HCT116 (cell line): ENCODE measurements at regions not wholly inside any gene's neighbourhood (a gene's known extent, or its start where the extent isn't known, plus 50 kb on each side); places are given as distances from the start of the nearest gene placed in this dataset.

Experiments
- ATAC-seq: fragments of 200-7000 bp; cut with Tn5 transposase; 2 replicates; pipeline ENCODE4 v1.9.1; 2020; ENCODE audit warnings: mild to moderate bottlenecking, moderate library complexity
- BruUV-seq: library from RNA; stranded (reverse); fragments of 400-500 nt; replicated peaks from 2 replicates; lab custom pipeline; 2021; lab: Mats Ljungman, UMichigan
- CTCF ChIA-PET: fragments of 300-600 bp; sonication (Branson Sonifier 250); formaldehyde crosslinking; loops from one replicate; lab custom pipeline; 2021; ENCODE audit warnings: antibody characterized with exemption; lab: Charles Lee
- POLR2A ChIA-PET: fragments of 300-600, 350-600 bp; sonication (Branson Sonifier 250); formaldehyde crosslinking; loops from one replicate; lab custom pipeline; 2021; ENCODE audit warnings: antibody characterized with exemption; lab: Charles Lee
- RAD21 ChIA-PET, 2 experiments: fragments of 300-600 bp; sonication (Branson Sonifier 250); formaldehyde crosslinking; loops; one replicate each; lab custom pipeline; 2023; ENCODE audit warnings: low total read pairs in 2 of 2; ENCODE audit not compliant: uncharacterized antibody in 2 of 2, unreplicated experiment in 2 of 2, low non-redundant PET in 1 of 2; lab: Charles Lee
- DNase-seq: peaks from one replicate; pipeline ENCODE4 v3.0.0-alpha.2; 2010; ENCODE audit warnings: low read depth, low spot score
- H2AFZ ChIP-seq: fragments of 200-600 bp; shearing (Covaris generic), sonication (generic); 2 replicates; pipeline ENCODE4 v1.6.1; 2017; ENCODE audit warnings: low read depth, mixed run types, mixed read lengths, antibody characterized with exemption, low read length; ENCODE audit not compliant: poor library complexity, severe bottlenecking
- H3K27ac ChIP-seq: 2 replicates; pipeline ENCODE4 v1.5.1; 2012; ENCODE audit warnings: low read depth, low read length
- H3K27me3 ChIP-seq: fragments of 200-600 bp; sonication (generic); 2 replicates; pipeline ENCODE4 v1.6.1; 2016; ENCODE audit warnings: mixed run types, low read length, mixed read lengths; ENCODE audit not compliant: insufficient read depth
- H3K36me3 ChIP-seq, 2 experiments: fragments of 200-500 bp in 1 of 2; fragments of 200-600 bp in 1 of 2; sonication (Bioruptor generic) in 1 of 2; sonication (generic) in 1 of 2; 2 replicates each; pipeline versions ENCODE4 v1.5.1 to v1.6.1; 2014 to 2016; ENCODE audit warnings: low read length in 2 of 2, inconsistent platforms in 1 of 2, mixed read lengths in 1 of 2, mixed run types in 1 of 2; ENCODE audit not compliant: insufficient read depth in 2 of 2, control insufficient read depth in 1 of 2
- H3K4me1 ChIP-seq, 2 experiments: fragments of 200-600 bp in 1 of 2; sonication (generic) in 1 of 2; 2 replicates each; pipeline versions ENCODE4 v1.5.1 to v1.6.1; 2012 to 2017; ENCODE audit warnings: low read length in 2 of 2, inconsistent platforms in 1 of 2, mild to moderate bottlenecking in 1 of 2, mixed read lengths in 1 of 2, mixed run types in 1 of 2, moderate library complexity in 1 of 2; ENCODE audit not compliant: insufficient read depth in 2 of 2, control insufficient read depth in 1 of 2
- H3K4me2 ChIP-seq: fragments of 200-600 bp; sonication (generic); 2 replicates; pipeline ENCODE4 v1.6.1; 2017; ENCODE audit warnings: mixed run types, low read length, mixed read lengths
- H3K4me3 ChIP-seq, 2 experiments: fragments of 200-600 bp in 1 of 2; sonication (generic) in 1 of 2; replicated peaks in 1 of 2; 2 replicates each; pipeline ENCODE4 v1.5.1; 2011 to 2016; ENCODE audit warnings: low read length in 2 of 2, control low read depth in 1 of 2, low read depth in 1 of 2, mild to moderate bottlenecking in 1 of 2, mixed read lengths in 1 of 2, mixed run types in 1 of 2
- H3K79me2 ChIP-seq: fragments of 200-600 bp; sonication (generic); 2 replicates; pipeline ENCODE4 v1.6.1; 2017; ENCODE audit warnings: mild to moderate bottlenecking, mixed run types, low read length, moderate library complexity, mixed read lengths; ENCODE audit not compliant: insufficient read depth
- H3K9ac ChIP-seq: fragments of 200-600 bp; sonication (generic); 2 replicates; pipeline ENCODE4 v1.6.1; 2016; ENCODE audit warnings: low read length, mixed read lengths
- H3K9me2 ChIP-seq: fragments of 200-600 bp; sonication (generic), shearing (Covaris generic); 2 replicates; pipeline ENCODE4 v1.6.1; 2017; ENCODE audit warnings: mixed run types, mild to moderate bottlenecking, moderate library complexity; ENCODE audit not compliant: insufficient read depth
- H3K9me3 ChIP-seq, 2 experiments: fragments of 200-500 bp in 1 of 2; fragments of 200-600 bp in 1 of 2; sonication (Bioruptor generic) in 1 of 2; sonication (generic) in 1 of 2; 2 replicates each; pipeline ENCODE4 v1.6.1; 2014 to 2017; ENCODE audit warnings: low read length in 2 of 2, mixed read lengths in 2 of 2, inconsistent platforms in 1 of 2, low read depth in 1 of 2, mild to moderate bottlenecking in 1 of 2, mixed run types in 1 of 2, moderate library complexity in 1 of 2; ENCODE audit not compliant: control insufficient read depth in 1 of 2, insufficient read depth in 1 of 2
- H4K20me1 ChIP-seq: fragments of 200-600 bp; sonication (generic), shearing (Covaris generic); 2 replicates; pipeline ENCODE4 v1.6.1; 2017; ENCODE audit warnings: mixed run types, mild to moderate bottlenecking, moderate library complexity; ENCODE audit not compliant: insufficient read depth
- EGR1 ChIP-seq: IDR thresholded peaks from 2 replicates; pipeline ENCODE4 v1.6.1; 2012; ENCODE audit warnings: low read depth
- ELF1 ChIP-seq: IDR thresholded peaks from 2 replicates; pipeline ENCODE4 v1.6.1; 2012; ENCODE audit warnings: low read depth, borderline replicate concordance
- EZH2 ChIP-seq: fragments of 200-600 bp; sonication (generic); IDR thresholded peaks from 2 replicates; pipeline ENCODE4 v1.6.1; 2017; ENCODE audit warnings: antibody characterized with exemption, mixed run types
- FOSL1 ChIP-seq: IDR thresholded peaks from 2 replicates; pipeline ENCODE4 v1.6.1; 2012; ENCODE audit warnings: low read depth
- JUND ChIP-seq: IDR thresholded peaks from 2 replicates; pipeline ENCODE4 v1.6.1; 2012
- POLR2A ChIP-seq: IDR thresholded peaks from 2 replicates; pipeline ENCODE4 v1.7.0; 2011; ENCODE audit warnings: borderline replicate concordance; ENCODE audit not compliant: insufficient read depth, insufficient read length; ENCODE audit errors: extremely low read depth
- POLR2AphosphoS5 ChIP-seq: IDR thresholded peaks from 2 replicates; pipeline ENCODE4 v1.6.1; 2011; ENCODE audit warnings: mild to moderate bottlenecking, low read depth, low read length, moderate library complexity
- SIN3A ChIP-seq: IDR thresholded peaks from 2 replicates; pipeline ENCODE4 v1.6.1; 2012; ENCODE audit warnings: low read depth
- SP1 ChIP-seq: IDR thresholded peaks from 2 replicates; pipeline ENCODE4 v1.6.1; 2012; ENCODE audit warnings: low read depth
- YY1 ChIP-seq: IDR thresholded peaks from 2 replicates; pipeline ENCODE4 v1.6.1; 2011; ENCODE audit warnings: low read length, low read depth, moderate library complexity, mild to moderate bottlenecking; ENCODE audit not compliant: insufficient replicate concordance; ENCODE audit errors: extremely low read depth
- ZFX ChIP-seq: fragments of 450-650 bp; IDR thresholded peaks from 2 replicates; pipeline ENCODE4 v1.6.1; 2017
- ZNF274 ChIP-seq: fragments of 200-500 bp; sonication (Bioruptor generic); IDR thresholded peaks from 2 replicates; pipeline ENCODE4 v1.6.1; 2014; ENCODE audit warnings: mild to moderate bottlenecking, low read depth, low read length, inconsistent platforms
- intact Hi-C: fragments of 100-400 bp; cut with micrococcal nuclease; formaldehyde crosslinking; loops from 2 replicates; pipeline ENCODE4 v1.10.0; 2022
- TF ChIP-seq, protein P1 (sequence below): IDR thresholded peaks from 2 replicates; pipeline ENCODE4 v1.6.1; 2011; ENCODE audit warnings: mild to moderate bottlenecking, low read length, moderate library complexity; ENCODE audit not compliant: insufficient replicate concordance; ENCODE audit errors: extremely low read depth
- TF ChIP-seq, protein P2 (sequence below): IDR thresholded peaks from 2 replicates; pipeline ENCODE4 v1.6.1; 2012
- TF ChIP-seq, protein P3 (sequence below): IDR thresholded peaks from 2 replicates; pipeline ENCODE4 v1.6.1; 2012

DNA sequence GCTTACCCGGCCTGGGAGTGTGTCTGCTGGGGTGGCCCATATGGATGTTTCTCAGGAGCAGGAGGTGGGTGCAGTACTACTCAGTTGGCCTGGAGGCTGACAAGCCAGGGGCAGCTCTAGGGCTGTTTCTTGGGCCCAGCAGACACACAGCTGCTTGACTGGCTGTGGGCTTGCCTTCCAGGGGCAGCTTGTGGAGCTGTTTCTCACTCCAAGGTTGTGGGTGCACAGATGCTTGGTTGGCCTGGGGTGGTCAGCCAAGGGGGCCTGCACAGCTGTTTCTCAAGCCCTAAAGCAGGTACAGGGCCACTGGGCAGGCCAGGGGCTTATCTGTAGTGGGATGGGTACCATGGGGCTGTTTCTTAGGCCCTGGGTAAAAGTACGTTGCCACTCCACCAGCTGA is 1078.1 kb upstream of the ADGRL2 start (continued):
- TF ChIP-seq, protein P1, sequence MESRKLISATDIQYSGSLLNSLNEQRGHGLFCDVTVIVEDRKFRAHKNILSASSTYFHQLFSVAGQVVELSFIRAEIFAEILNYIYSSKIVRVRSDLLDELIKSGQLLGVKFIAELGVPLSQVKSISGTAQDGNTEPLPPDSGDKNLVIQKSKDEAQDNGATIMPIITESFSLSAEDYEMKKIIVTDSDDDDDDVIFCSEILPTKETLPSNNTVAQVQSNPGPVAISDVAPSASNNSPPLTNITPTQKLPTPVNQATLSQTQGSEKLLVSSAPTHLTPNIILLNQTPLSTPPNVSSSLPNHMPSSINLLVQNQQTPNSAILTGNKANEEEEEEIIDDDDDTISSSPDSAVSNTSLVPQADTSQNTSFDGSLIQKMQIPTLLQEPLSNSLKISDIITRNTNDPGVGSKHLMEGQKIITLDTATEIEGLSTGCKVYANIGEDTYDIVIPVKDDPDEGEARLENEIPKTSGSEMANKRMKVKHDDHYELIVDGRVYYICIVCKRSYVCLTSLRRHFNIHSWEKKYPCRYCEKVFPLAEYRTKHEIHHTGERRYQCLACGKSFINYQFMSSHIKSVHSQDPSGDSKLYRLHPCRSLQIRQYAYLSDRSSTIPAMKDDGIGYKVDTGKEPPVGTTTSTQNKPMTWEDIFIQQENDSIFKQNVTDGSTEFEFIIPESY, result no peak
- TF ChIP-seq FOSL1 (no peak), YY1 (no peak), SP1 (no peak), ZNF274 (no peak), SIN3A (no peak), ELF1 (no peak), POLR2AphosphoS5 (no peak), EZH2 (no peak)
- TF ChIP-seq, protein P2, sequence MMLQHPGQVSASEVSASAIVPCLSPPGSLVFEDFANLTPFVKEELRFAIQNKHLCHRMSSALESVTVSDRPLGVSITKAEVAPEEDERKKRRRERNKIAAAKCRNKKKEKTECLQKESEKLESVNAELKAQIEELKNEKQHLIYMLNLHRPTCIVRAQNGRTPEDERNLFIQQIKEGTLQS, result no peak

DNA sequence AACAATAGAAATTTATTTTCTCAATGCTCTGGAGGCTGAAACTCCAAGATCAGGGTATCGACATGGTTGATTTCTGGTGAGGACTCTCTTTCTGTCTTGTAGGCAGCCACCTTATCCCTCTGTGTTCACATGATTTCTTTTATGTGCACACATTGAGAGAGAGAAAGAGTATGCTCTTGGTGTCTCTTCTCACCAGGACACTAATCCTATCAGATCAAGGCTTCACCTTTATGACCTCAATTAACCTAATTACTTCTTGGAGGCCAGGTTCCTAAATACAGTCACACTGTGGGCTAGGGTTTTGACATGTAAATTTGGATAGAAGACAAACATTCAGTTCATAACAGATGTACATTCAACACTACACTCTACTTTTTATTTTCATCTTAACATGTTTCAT is 1094.2 kb upstream of the ADGRL2 start:
- intact Hi-C loops, result no loop called here
- H3K9ac ChIP-seq, result no peak overlapping the region
- DNase-seq, result no peak
- ChIA-PET RAD21 (no interaction called here), POLR2A (no interaction called here), CTCF (no interaction called here)
- H3K27me3 ChIP-seq, result no peaks in the 10 kb centered on the region
- no peaks in the 10 kb centered on the region for H3K9me3 ChIP-seq
- H3K27ac ChIP-seq, result no peak overlapping the region
- H2AFZ ChIP-seq, result no peak overlapping the region
- TF ChIP-seq ZFX, result no peak
- TF ChIP-seq EGR1, result no peak
- TF ChIP-seq, protein P1, result no peak
- TF ChIP-seq, protein P3, sequence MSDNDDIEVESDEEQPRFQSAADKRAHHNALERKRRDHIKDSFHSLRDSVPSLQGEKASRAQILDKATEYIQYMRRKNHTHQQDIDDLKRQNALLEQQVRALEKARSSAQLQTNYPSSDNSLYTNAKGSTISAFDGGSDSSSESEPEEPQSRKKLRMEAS, result no peak
- TF ChIP-seq POLR2A, result no peak
- TF ChIP-seq FOSL1, result no peak
- TF ChIP-seq JUND, result no peak
- TF ChIP-seq SIN3A, result no peak
- H3K9me2 ChIP-seq, result no peaks in the 10 kb centered on the region
- no peaks in the 10 kb centered on the region; the same call in 1 of the 2 replicates for H4K20me1 ChIP-seq
- H3K79me2 ChIP-seq, result no peaks in the 10 kb centered on the region
- no peak overlapping the region for H3K4me3 ChIP-seq
- BruUV-seq, result no TSS peak
- ATAC-seq, result no peak
- H3K36me3 ChIP-seq, result no peaks in the 10 kb centered on the region
- H3K4me2 ChIP-seq, result no peak overlapping the region
- no peaks in the 10 kb centered on the region for H3K4me1 ChIP-seq
